MCF 10A (cell line): ENCODE measurements at regions not wholly inside any gene's neighbourhood (a gene's known extent, or its start where the extent isn't known, plus 50 kb on each side); places are given as distances from the start of the nearest gene placed in this dataset.

Experiments
- BruUV-seq: library from RNA; stranded (reverse); fragments of 400-500 nt; replicated peaks from 2 replicates; lab custom pipeline; 2021; lab: Mats Ljungman, UMichigan
- CTCF ChIA-PET: fragments of 300-600 bp; sonication (Branson Sonifier 250); formaldehyde crosslinking; extraction: SDS; loops from one replicate; lab custom pipeline; 2021; ENCODE audit warnings: antibody characterized with exemption, inconsistent platforms; lab: Yijun Ruan, JAX
- POLR2A ChIA-PET: fragments of 300-600, 350-650 bp; sonication (Branson Sonifier 250); formaldehyde crosslinking; extraction: SDS; loops from one replicate; lab custom pipeline; 2020; ENCODE audit warnings: antibody characterized with exemption, inconsistent platforms; lab: Yijun Ruan, JAX
- DNase-seq: peaks from one replicate; pipeline ENCODE4 v3.0.0-alpha.2; 2018; ENCODE audit not compliant: unreplicated experiment
- H3K27ac Mint-ChIP-seq: one replicate; pipeline ENCODE4 v1.8.0; 2022; ENCODE audit warnings: mild to moderate bottlenecking, low read depth, mixed read lengths; ENCODE audit not compliant: unreplicated experiment
- H3K27me3 Mint-ChIP-seq: one replicate; pipeline ENCODE4 v1.8.0; 2022; ENCODE audit warnings: mixed read lengths; ENCODE audit not compliant: insufficient read depth, unreplicated experiment
- H3K36me3 Mint-ChIP-seq: one replicate; pipeline ENCODE4 v1.8.0; 2022; ENCODE audit warnings: mild to moderate bottlenecking, moderate library complexity, mixed read lengths; ENCODE audit not compliant: insufficient read depth, unreplicated experiment
- H3K4me1 Mint-ChIP-seq: one replicate; pipeline ENCODE4 v1.8.0; 2022; ENCODE audit warnings: mixed read lengths; ENCODE audit not compliant: insufficient read depth, unreplicated experiment
- H3K4me3 Mint-ChIP-seq: one replicate; pipeline ENCODE4 v1.8.0; 2022; ENCODE audit warnings: mild to moderate bottlenecking, moderate library complexity, mixed read lengths; ENCODE audit not compliant: unreplicated experiment
- H3K9me3 Mint-ChIP-seq: one replicate; pipeline ENCODE4 v1.8.0; 2022; ENCODE audit warnings: mixed read lengths; ENCODE audit not compliant: unreplicated experiment
- intact Hi-C: fragments of 100-400 bp; cut with micrococcal nuclease; formaldehyde crosslinking; loops from 2 replicates; pipeline ENCODE4 v1.14.1; 2022
- TF ChIP-seq, protein P1 (sequence below): fragments of 200-600 bp; IDR thresholded peaks from one replicate; pipeline ENCODE4 v1.8.0; 2022; ENCODE audit warnings: antibody characterized with exemption, mild to moderate bottlenecking; ENCODE audit not compliant: unreplicated experiment

DNA sequence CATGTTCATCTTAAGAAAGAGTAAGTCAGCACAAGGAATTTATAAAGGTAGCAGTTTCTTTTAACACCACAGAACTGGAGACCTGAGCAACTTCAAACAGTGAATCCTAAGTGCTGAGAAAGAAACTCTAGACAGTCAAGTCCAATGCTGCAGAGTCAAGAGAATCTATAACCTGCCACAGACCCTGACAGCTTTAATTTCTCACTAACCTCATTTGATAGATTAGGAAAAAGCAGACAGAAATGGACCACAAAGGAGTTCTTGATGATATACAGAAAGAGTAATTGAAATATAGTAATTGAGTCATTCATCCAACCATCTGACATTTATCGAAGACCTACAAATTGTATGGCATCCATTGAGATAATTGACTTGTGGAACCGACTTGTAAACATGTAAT, 847.0 kb downstream of the SORCS1 start:
- CTCF ChIA-PET, result interaction anchor here (0.6 kb wide), 1 partner anchor 48 kb away, joined by 4 read pairs; no protein-coding TSS in a partner anchor
- no peak overlapping the region for H3K4me3 Mint-ChIP-seq

DNA sequence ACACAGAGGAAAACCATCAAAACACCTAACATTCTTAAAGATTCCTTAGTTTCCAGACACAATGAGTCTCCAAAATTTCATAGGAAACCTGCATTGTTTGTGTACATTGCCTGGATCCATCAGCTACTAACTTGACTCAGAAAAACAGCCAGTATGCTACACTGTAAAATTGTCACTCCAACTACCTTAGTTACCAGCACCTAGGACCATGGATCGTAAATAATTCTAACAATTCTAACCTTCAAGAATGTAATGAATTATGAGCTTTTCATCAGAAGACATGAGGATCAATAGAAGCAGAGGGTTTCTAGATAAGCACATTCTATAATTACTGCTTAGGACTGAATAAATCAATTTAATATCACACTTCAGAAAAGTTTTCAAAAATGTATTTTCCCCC, 851.5 kb downstream of the SORCS1 start:
- TF ChIP-seq, protein P1, sequence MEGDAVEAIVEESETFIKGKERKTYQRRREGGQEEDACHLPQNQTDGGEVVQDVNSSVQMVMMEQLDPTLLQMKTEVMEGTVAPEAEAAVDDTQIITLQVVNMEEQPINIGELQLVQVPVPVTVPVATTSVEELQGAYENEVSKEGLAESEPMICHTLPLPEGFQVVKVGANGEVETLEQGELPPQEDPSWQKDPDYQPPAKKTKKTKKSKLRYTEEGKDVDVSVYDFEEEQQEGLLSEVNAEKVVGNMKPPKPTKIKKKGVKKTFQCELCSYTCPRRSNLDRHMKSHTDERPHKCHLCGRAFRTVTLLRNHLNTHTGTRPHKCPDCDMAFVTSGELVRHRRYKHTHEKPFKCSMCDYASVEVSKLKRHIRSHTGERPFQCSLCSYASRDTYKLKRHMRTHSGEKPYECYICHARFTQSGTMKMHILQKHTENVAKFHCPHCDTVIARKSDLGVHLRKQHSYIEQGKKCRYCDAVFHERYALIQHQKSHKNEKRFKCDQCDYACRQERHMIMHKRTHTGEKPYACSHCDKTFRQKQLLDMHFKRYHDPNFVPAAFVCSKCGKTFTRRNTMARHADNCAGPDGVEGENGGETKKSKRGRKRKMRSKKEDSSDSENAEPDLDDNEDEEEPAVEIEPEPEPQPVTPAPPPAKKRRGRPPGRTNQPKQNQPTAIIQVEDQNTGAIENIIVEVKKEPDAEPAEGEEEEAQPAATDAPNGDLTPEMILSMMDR, result no peak
- Mint-ChIP-seq H3K4me3 (no peak overlapping the region), H3K27me3 (no peaks in the 10 kb centered on the region), H3K27ac (no peak overlapping the region), H3K4me1 (no peaks in the 10 kb centered on the region), H3K9me3 (no peaks in the 10 kb centered on the region), H3K36me3 (no peaks in the 10 kb centered on the region)
- no TSS peak for BruUV-seq
- POLR2A ChIA-PET, result no interaction called here
- CTCF ChIA-PET, result no interaction called here
- DNase-seq, result no peak
- intact Hi-C loops, result no loop called here

More for the DNA sequence above, 847.0 kb downstream of the SORCS1 start:
- H3K9me3 Mint-ChIP-seq, result no peaks in the 10 kb centered on the region
- TF ChIP-seq, protein P1, result no peak
- H3K27me3 Mint-ChIP-seq, result no peaks in the 10 kb centered on the region
- no peak for DNase-seq
- no peaks in the 10 kb centered on the region for H3K4me1 Mint-ChIP-seq
- intact Hi-C loops, result no loop called here
- POLR2A ChIA-PET, result no interaction called here
- BruUV-seq, result no TSS peak
- H3K36me3 Mint-ChIP-seq, result no peaks in the 10 kb centered on the region
- no peak overlapping the region for H3K27ac Mint-ChIP-seq

DNA sequence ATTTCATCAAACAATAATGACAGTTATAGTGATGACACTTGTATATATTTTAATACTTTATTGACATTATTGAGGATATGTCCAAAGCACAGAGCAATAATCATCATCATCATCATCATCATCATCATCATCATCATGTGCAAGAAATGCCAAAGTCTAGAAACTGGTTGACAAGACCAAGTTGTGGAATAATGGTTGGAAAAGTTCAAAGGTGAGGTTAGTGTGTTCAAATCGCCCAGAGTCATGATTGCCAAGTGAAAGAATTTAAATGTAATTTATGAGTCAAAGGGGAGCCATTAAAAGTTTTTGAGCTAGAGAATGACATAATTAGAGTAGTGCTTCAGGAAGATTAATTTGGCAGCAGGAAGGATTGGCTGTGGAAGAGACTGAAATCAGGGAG, 852.4 kb downstream of the SORCS1 start:
- H3K27ac Mint-ChIP-seq, result no peak overlapping the region
- CTCF ChIA-PET, result no interaction called here
- no peaks in the 10 kb centered on the region for H3K4me1 Mint-ChIP-seq
- no TSS peak for BruUV-seq
- H3K36me3 Mint-ChIP-seq, result no peaks in the 10 kb centered on the region
- TF ChIP-seq, protein P1, result no peak
- no peaks in the 10 kb centered on the region for H3K27me3 Mint-ChIP-seq
- H3K9me3 Mint-ChIP-seq, result no peaks in the 10 kb centered on the region
- intact Hi-C loops, result no loop called here
- H3K4me3 Mint-ChIP-seq, result no peak overlapping the region
- DNase-seq, result no peak
- POLR2A ChIA-PET, result no interaction called here

DNA sequence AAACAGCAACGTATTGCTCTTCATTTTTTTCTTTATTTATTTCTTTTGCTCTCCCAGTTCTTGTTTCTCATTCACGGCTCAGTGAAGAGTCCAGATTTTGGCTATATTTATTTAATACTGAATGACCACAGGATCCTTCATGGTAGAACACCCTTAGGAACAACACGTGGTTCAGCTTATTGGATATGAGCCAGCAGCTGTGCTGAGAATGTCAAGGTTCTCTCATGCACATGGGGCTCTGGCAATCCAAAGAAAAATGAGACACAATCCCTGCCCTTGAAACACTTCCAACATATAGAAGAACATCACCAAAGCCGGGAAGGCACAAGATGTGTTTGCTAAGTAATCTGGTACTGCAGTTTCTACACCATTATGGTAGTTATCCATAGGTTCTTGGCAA, 852.9 kb downstream of the SORCS1 start:
- POLR2A ChIA-PET, result no interaction called here
- no TSS peak for BruUV-seq
- CTCF ChIA-PET, result no interaction called here
- TF ChIP-seq, protein P1, result no peak
- no peak overlapping the region for H3K4me3 Mint-ChIP-seq
- intact Hi-C loops, result no loop called here
- no peaks in the 10 kb centered on the region for H3K9me3 Mint-ChIP-seq
- DNase-seq, result no peak
- no peaks in the 10 kb centered on the region for H3K27me3 Mint-ChIP-seq
- no peaks in the 10 kb centered on the region for H3K36me3 Mint-ChIP-seq
- H3K4me1 Mint-ChIP-seq, result no peaks in the 10 kb centered on the region
- no peak overlapping the region for H3K27ac Mint-ChIP-seq
